ENCODE measurements at regions not wholly inside any gene's neighbourhood (a gene's known extent, or its start where the extent isn't known, plus 50 kb on each side); places are given as distances from the start of the nearest gene placed in this dataset.
"Not testable (repeated sequence)": the region's sequence is repeated elsewhere in the genome, so short reads cannot be mapped to it uniquely, and the experiment has no call there.

GRCh38 chr9:85163415-85163814 lies 493.9 kb downstream of the NTRK2 start:
- in situ Hi-C loops (cut with HindIII; ENCODE audit: low sequenced_read_pairs): no loop called here

GRCh38 chr9:85162822-85163221 lies 493.3 kb downstream of the NTRK2 start:
- in situ Hi-C loops (cut with HindIII; ENCODE audit: low sequenced_read_pairs): no loop called here

GRCh38 chr9:85160944-85161343 lies 491.4 kb downstream of the NTRK2 start:
- in situ Hi-C loops (cut with HindIII; ENCODE audit: low sequenced_read_pairs): not testable (repeated sequence)

GRCh38 chr9:85158512-85158911 lies 489.0 kb downstream of the NTRK2 start:
- in situ Hi-C loops (cut with HindIII; ENCODE audit: low sequenced_read_pairs): no loop called here

- in situ Hi-C loops (cut with HindIII; ENCODE audit: low sequenced_read_pairs): no loop called here
These were observed 488.2 kb downstream of the NTRK2 start for GRCh38 chr9:85157772-85158171.

DNA sequence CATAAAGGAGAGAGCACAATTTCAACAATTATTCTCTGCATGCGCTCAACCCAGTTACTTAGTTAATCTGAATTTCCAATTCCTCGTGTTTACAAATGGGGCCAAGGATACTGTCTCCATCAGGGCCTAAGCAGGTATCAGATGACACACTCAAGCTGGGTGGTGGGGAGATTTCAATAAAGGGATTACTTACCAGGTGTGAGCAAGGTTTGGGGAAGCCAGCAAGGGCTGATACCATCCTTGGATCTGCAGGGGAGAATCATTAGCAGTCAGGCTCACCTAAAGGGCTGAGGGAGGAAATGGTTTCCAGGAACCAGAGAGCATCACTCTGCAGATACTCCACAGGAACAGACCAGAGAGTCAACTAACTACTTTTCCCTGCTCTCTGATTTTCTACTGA lies 487.1 kb downstream of the NTRK2 start:
- in situ Hi-C loops (cut with HindIII; ENCODE audit: low sequenced_read_pairs): no loop called here

DNA sequence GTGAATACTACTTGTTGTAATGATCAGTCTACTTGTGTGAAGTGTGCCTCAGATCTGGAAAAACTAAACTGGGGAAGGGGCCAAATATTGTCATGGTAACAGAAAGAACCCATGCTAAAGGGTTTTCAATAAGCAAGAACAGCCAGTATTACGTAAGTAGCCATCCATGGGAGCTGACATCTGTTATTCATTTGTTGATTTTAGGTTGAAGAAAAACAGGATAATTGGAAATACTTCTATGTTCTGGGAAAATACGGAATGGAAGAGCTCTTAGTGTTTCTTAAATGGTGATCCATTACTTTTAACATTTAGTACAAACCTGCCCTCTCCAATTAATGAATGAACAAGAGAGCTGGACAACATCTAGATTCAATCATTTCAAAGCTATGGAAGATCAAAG lies 485.8 kb downstream of the NTRK2 start:
- in situ Hi-C loops (cut with HindIII; ENCODE audit: low sequenced_read_pairs): no loop called here

DNA sequence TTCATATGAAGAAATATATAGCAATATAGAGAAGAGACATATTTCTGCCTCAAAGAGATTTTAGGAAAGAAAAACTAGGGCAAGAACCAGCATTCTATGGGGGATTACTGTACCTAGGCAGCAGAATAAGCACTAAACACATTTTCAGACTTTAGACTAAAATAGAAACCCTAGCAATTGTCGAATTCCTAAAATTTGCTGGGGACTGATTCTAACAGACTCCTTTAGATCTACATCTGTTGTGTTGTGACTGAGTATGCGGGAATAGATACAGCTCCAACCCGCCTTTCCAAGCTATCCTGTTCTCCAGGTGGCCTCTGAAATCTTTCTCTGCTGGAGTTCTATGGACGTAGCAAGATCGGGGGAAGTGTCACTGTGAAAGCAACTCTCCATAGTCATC lies 482.2 kb downstream of the NTRK2 start:
- in situ Hi-C loops (cut with HindIII; ENCODE audit: low sequenced_read_pairs): no loop called here

DNA sequence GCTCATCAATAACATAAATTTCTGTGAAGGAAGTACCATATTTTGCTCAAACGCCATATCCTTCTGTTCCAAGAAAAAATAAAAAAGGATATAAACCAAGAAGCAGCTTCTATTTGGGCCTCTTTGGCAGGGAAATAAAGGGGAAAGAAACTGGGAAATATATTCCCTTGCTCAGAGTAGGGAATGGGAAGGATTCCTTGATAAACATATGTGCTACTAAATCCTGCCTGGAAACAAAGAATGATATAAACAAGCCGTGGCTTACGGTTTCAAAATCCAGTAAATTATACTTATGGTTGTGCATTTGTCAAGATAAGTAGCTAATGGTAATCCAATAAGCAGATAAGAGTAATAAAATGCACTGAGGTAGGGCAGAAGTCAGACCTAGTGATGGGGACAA lies 481.6 kb downstream of the NTRK2 start:
- in situ Hi-C loops (cut with HindIII; ENCODE audit: low sequenced_read_pairs): no loop called here

- in situ Hi-C loops (cut with HindIII; ENCODE audit: low sequenced_read_pairs): no loop called here
These were observed 477.6 kb downstream of the NTRK2 start for GRCh38 chr9:85147046-85147640.

- in situ Hi-C loops (cut with HindIII; ENCODE audit: low sequenced_read_pairs): no loop called here
These were observed 473.4 kb downstream of the NTRK2 start for GRCh38 chr9:85142968-85143367.

- in situ Hi-C loops (cut with HindIII; ENCODE audit: low sequenced_read_pairs): no loop called here
These were observed 473.0 kb downstream of the NTRK2 start for GRCh38 chr9:85142496-85142911.

DNA sequence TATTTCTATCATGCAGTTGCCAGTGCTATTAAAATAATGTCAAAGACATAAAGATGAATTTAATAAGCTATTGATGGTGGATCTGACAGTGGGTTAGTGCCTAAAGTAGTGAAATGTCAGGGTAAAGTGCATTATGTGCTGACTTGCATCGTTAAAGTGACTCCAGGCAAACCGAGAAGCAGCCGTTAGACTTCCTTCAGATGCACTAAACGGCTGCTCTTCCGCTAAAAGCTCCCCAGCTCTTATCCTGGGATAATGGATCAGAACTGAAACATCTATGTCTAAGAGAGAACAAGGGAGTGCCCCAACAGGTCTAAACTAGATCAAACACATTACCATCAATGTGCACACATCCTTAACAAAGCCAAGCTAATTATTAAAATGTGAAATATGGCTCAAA lies 468.2 kb downstream of the NTRK2 start:
- in situ Hi-C loops (cut with HindIII; ENCODE audit: low sequenced_read_pairs): no loop called here

DNA sequence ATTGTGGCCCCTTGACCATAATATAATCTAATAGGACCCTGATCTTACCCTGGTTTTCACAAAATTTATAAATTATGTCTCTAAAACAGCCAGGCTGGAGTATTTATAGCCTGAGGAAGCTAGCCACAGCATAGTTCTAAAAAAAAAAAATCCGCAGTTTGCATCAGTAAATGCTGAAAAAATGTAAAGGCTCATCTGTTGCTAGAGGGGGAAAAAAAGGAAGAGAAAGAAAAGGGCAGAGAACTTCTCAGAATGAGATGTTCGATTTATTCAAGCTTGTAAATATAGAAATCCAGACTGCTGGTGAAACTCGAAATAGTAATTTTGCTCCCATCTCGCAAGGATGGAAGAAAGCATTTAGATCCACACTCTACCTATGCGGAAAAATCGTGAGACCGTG lies 467.5 kb downstream of the NTRK2 start:
- in situ Hi-C loops (cut with HindIII; ENCODE audit: low sequenced_read_pairs): no loop called here

- in situ Hi-C loops (cut with HindIII; ENCODE audit: low sequenced_read_pairs): no loop called here
These were observed 467.0 kb downstream of the NTRK2 start for GRCh38 chr9:85136507-85136906.

DNA sequence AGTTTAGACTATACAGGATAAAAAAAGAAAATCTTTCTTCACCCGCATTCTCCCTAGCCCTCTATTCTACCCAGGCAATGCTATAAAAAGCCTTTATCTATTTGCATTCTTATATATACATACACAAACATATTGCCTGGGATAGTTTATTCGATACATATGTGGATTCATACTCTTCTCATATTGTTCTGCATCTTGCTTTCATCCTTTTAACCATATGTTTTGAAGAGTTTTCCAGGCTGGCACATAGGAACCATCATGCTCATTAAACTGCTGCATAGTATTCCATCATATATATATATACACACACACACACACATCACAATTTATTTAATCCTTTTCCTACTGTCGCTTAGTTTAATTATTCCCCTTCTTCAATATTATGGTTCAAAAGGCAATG lies 461.2 kb downstream of the NTRK2 start:
- in situ Hi-C loops (cut with HindIII; ENCODE audit: low sequenced_read_pairs): no loop called here

DNA sequence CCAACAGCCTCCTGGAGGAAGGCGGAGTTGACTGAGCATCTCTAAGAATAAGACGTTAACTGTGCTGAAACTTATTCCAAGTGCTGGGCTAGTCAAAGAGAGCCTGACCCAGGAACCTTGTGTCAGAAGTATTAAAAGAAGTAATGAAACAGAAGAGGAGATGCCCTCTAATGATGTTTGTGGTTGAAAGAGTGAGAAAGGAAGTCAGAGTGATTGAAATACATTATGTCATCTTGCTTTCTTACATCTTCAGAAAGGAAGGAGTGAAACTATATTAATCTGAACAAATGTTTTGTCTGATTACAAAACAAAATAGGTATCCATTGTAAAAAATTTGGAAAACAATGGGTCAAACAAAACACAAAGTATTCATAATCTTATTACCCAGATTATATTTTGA lies 460.7 kb downstream of the NTRK2 start:
- in situ Hi-C loops (cut with HindIII; ENCODE audit: low sequenced_read_pairs): no loop called here

DNA sequence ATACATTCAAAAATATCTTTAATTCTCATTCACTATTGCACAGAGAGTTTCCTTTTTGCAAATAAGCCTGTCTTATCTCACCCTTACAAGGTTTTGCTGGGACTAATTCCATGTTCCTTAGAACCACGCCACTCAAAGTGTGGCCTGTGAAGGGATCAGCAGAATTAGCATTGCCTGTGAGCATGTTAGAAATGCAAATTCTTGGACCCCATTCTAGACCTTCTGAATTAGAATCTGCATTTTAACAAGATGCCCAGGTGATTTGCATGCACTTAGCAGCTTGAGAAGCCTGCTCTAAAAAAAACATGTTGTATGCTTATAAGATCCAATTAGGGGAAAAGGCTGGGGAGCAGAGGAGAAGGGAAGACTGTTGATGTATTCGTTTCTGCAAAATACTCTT lies 460.0 kb downstream of the NTRK2 start:
- in situ Hi-C loops (cut with HindIII; ENCODE audit: low sequenced_read_pairs): no loop called here

- in situ Hi-C loops (cut with HindIII; ENCODE audit: low sequenced_read_pairs): no loop called here
These were observed 449.6 kb downstream of the NTRK2 start for GRCh38 chr9:85118990-85119755.

GRCh38 chr9:85117831-85118230 lies 448.3 kb downstream of the NTRK2 start:
- in situ Hi-C loops (cut with HindIII; ENCODE audit: low sequenced_read_pairs): no loop called here

DNA sequence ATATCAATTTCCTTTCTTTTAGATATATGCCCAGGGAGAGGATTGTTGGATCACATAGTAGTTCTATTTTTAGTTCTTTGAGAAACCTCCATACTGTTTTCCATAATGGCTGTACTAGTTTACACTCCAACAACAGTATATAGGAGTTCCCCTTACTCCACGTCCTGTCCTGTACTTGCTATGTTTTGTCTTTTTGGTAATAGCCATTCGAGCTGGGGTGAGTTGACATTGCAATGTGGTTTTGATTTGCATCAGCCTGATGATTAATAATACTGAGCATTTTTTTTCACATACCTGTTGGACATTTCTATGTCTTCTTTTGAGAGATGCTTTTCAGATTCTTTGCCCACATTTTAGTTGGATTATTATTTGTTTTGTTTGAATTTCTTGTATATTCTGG lies 445.9 kb downstream of the NTRK2 start:
- in situ Hi-C loops (cut with HindIII; ENCODE audit: low sequenced_read_pairs): no loop called here

GRCh38 chr9:85114799-85115198 lies 445.3 kb downstream of the NTRK2 start:
- in situ Hi-C loops (cut with HindIII; ENCODE audit: low sequenced_read_pairs): no loop called here

DNA sequence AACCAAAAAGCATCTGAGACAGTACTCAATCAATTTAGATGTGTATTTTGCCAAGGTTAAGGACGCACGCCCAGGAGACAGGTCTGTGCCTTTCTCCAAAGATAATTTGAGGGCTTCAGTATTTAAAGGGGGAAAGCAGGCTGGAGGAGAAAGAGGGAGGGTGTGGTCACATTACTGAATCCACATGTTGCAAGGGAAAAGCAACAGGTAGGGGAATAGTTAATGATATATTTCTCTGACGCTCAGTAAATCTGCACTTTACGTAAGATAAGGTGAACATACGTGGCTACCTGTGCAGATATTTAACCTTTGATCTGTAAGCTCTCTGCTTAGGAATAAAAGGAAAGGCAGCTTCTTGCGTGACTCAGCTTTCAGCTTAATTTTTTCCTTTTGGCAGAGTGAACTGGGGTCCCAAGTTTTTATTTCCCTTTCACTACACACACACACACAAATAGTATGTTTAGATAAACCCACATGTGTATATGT lies 443.4 kb downstream of the NTRK2 start:
- in situ Hi-C loops (cut with HindIII; ENCODE audit: low sequenced_read_pairs): no loop called here

Data from DLD1 (cell line).